B cell (primary cell): ENCODE measurements at regions not wholly inside any gene's neighbourhood (a gene's known extent, or its start where the extent isn't known, plus 50 kb on each side); places are given as distances from the start of the nearest gene placed in this dataset.

ENCODE experiments used
- CTCF ChIP-seq: fragments of 200-600 bp; IDR thresholded peaks from one replicate; pipeline ENCODE4 v1.8.0; 2022; ENCODE audit warnings: antibody characterized with exemption, mild to moderate bottlenecking
- EZH2 ChIP-seq: IDR thresholded peaks from 2 replicates; pipeline ENCODE4 v1.6.1; 2012; ENCODE audit warnings: borderline replicate concordance, low read depth, mild to moderate bottlenecking, moderate library complexity, low read length; ENCODE audit not compliant: insufficient read depth, poor library complexity, severe bottlenecking

DNA sequence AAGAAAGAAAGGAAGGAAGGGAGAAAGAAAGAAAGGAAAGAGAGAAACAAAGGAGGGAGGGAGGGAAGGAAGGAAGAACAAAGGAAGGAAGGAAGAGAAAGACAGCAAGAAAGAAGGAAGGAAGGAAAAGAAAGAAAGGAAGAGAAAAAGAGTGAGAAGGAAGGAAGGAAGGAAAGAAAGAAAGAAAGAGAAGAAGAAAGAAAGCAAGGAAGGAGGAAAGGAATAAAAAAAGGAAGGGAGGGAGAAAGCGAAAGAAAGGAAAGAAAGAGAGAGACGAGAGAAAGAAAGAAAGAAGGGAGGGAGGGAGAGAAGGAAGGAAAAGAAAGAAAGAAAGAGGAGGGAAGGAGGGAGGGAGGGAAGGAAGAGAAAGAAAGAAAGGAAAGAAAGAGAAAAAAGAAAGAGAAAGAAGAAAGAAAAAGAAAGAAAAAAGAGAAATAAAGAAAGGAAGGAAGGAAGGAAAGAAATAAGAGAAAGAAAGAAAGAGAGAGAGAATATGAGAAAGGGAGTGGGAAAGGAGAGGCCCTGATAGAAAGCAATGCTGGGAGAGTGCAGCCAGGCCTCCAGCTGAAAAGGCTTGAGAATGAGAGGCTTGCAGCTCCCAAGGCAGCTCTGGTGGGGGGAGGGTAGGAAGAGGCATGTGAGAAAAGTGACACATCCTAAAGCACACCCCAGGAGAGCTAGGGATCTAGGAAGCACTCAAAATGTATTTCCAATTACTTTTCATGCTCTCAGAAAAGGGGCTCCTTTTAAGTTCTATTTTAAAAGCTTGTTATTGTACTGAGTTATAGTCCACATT lies 134.0 kb upstream of the ZIC3 start:
- no peak for TF ChIP-seq CTCF
- no peak for TF ChIP-seq EZH2
